Left colon (tissue), 2 donors: ENCODE measurements at regions not wholly inside any gene's neighbourhood (a gene's known extent, or its start where the extent isn't known, plus 50 kb on each side); places are given as distances from the start of the nearest gene placed in this dataset.
"Not testable (repeated sequence)": the region's sequence is repeated elsewhere in the genome, so short reads cannot be mapped to it uniquely, and the experiment has no call there.

ENCODE experiments used
- ATAC-seq: fragments of 200-7000 bp; cut with Tn5 transposase; one replicate; pipeline ENCODE4 v1.9.1; 2020; ENCODE audit warnings: mild to moderate bottlenecking, moderate library complexity
- DNase-seq, 2 donors: peaks; one replicate each; pipeline ENCODE4 v3.0.0-alpha.2; 2020
- intact Hi-C, 2 donors: fragments of 100-400 bp; cut with DNase I in 1 of 2; cut with micrococcal nuclease in 1 of 2; formaldehyde crosslinking; loops; one replicate each; pipeline versions ENCODE4 v1.11.2 to v1.14.0; 2022; cut with DNase I, micrococcal nuclease
- donor health status: DM: no; HTN: no; CAD: no.
- donor health status: DM: yes; HTN: yes; CAD: no.

- ATAC-seq, intact Hi-C loops, DNase-seq: not testable (repeated sequence)
Measured at GRCh38 chrX:119296973-119297372, 60.9 kb downstream of the PGRMC1 start.

GRCh38 chrX:119299812-119300211 is 63.7 kb downstream of the PGRMC1 start:
- intact Hi-C loops, DNase-seq, ATAC-seq: not testable (repeated sequence)

GRCh38 chrX:119303137-119303536 is 67.1 kb downstream of the PGRMC1 start:
- intact Hi-C loops: no loop called here
- DNase-seq (no peak), ATAC-seq (no peak)

- DNase-seq (no peak), ATAC-seq (no peak)
- intact Hi-C loops: no loop called here
Measured at GRCh38 chrX:119325456-119325855, 73.7 kb upstream of the SLC25A43 start.

- ATAC-seq, DNase-seq, intact Hi-C loops: not testable (repeated sequence)
Measured at GRCh38 chrX:119331873-119332272, 67.3 kb upstream of the SLC25A43 start.

- ATAC-seq, DNase-seq, intact Hi-C loops: not testable (repeated sequence)
Measured at GRCh38 chrX:119332855-119333720, 66.0 kb upstream of the SLC25A43 start.

- ATAC-seq, DNase-seq, intact Hi-C loops: not testable (repeated sequence)
Measured at GRCh38 chrX:119333721-119334032, 65.5 kb upstream of the SLC25A43 start.

- ATAC-seq, DNase-seq, intact Hi-C loops: not testable (repeated sequence)
Measured at GRCh38 chrX:119334468-119335050, 64.6 kb upstream of the SLC25A43 start.

GRCh38 chrX:119337201-119337600 is 61.9 kb upstream of the SLC25A43 start:
- intact Hi-C loops: no loop called here
- DNase-seq: no peak
- ATAC-seq: no peak

GRCh38 chrX:119340606-119341205 is 58.4 kb upstream of the SLC25A43 start:
- ATAC-seq (no peak), DNase-seq (no peak)
- intact Hi-C loops: no loop called here

- ATAC-seq: peak; percentile 99
- DNase-seq: peak; percentile 13 to 62
- intact Hi-C loops: no loop called here
Measured at GRCh38 chrX:119343856-119344255, 55.3 kb upstream of the SLC25A43 start.
